HepG2 (cell line): ENCODE measurements at regions not wholly inside any gene's neighbourhood (a gene's known extent, or its start where the extent isn't known, plus 50 kb on each side); places are given as distances from the start of the nearest gene placed in this dataset.

Source experiments
- ATAC-seq: fragments of 200-7000 bp; cut with Tn5 transposase; 3 replicates; pipeline ENCODE4 v1.9.1; 2020; ENCODE audit warnings: mild to moderate bottlenecking, moderate library complexity
- BruUV-seq: library from RNA; stranded (reverse); fragments of 400-500 nt; replicated peaks from 2 replicates; lab custom pipeline; 2021; lab: Mats Ljungman, UMichigan
- CTCF ChIA-PET: fragments of 300-600 bp; formaldehyde crosslinking; extraction: SDS; loops from one replicate; lab custom pipeline; 2021; ENCODE audit warnings: low total read pairs, inconsistent platforms, low intra/inter-chr PET ratio; lab: Yijun Ruan, JAX
- POLR2A ChIA-PET: fragments of 350-600 bp; sonication (Branson Sonifier 250); formaldehyde crosslinking; loops from one replicate; lab custom pipeline; 2020; ENCODE audit warnings: antibody characterized with exemption, inconsistent platforms; lab: Yijun Ruan, JAX
- DNase-seq: peaks from one replicate; pipeline ENCODE4 v3.0.0-alpha.2; 2015; ENCODE audit warnings: low spot score
- FAIRE-seq: peaks from 3 replicates; lab custom pipeline; 2011; peaks lifted over from hg19 to GRCh38; lab: Jason Lieb, UNC
- H2AFZ ChIP-seq: one replicate; pipeline ENCODE4 v1.6.1; 2011; ENCODE audit warnings: low read length, inconsistent platforms
- H3K27ac ChIP-seq: fragments of 300-600 bp; 3 replicates; pipeline ENCODE4 v1.8.0; 2011; ENCODE audit warnings: mixed run types, mild to moderate bottlenecking, mixed read lengths, low read length, inconsistent platforms; ENCODE audit not compliant: insufficient read depth; ENCODE audit errors: extremely low read length
- H3K27me3 ChIP-seq, 2 experiments: fragments of 200-600 bp in 1 of 2; 2 replicates in 1 of 2; 3 replicates in 1 of 2; pipeline versions ENCODE4 v1.6.0 to v1.8.0; 2011; ENCODE audit warnings: low read length in 2 of 2, mild to moderate bottlenecking in 2 of 2, moderate library complexity in 2 of 2, inconsistent platforms in 1 of 2; ENCODE audit not compliant: insufficient read depth in 2 of 2, control insufficient read depth in 1 of 2
- H3K36me3 ChIP-seq, 2 experiments: fragments of 200-600 bp in 1 of 2; replicated peaks in 1 of 2; 2 replicates in 1 of 2; 3 replicates in 1 of 2; pipeline versions ENCODE4 v1.5.1 to v1.8.0; 2011; ENCODE audit warnings: low read length in 2 of 2, inconsistent platforms in 1 of 2; ENCODE audit not compliant: insufficient read depth in 2 of 2, control insufficient read depth in 1 of 2
- H3K4me1 ChIP-seq: 2 replicates; pipeline ENCODE4 v1.5.1; 2012; ENCODE audit warnings: low read length, inconsistent platforms; ENCODE audit not compliant: insufficient read depth
- H3K4me2 ChIP-seq: 2 replicates; pipeline ENCODE4 v1.6.0; 2011; ENCODE audit warnings: low read depth, low read length, inconsistent platforms
- H3K4me3 ChIP-seq, 3 experiments: fragments of 200-600 bp in 1 of 3; sonication (generic), shearing (Covaris generic) in 1 of 3; replicated peaks in 1 of 3; 2 replicates each; pipeline ENCODE4 v1.5.1; 2011 to 2016; ENCODE audit warnings: low read length in 3 of 3, inconsistent platforms in 2 of 3, low read depth in 2 of 3, mild to moderate bottlenecking in 2 of 3, control low read depth in 1 of 3, mixed read lengths in 1 of 3; ENCODE audit not compliant: insufficient read depth in 1 of 3
- H3K79me2 ChIP-seq: one replicate; pipeline ENCODE4 v1.6.1; 2011; ENCODE audit warnings: low read length, inconsistent platforms; ENCODE audit not compliant: insufficient read depth
- H3K9ac ChIP-seq: 2 replicates; pipeline ENCODE4 v1.6.0; 2011; ENCODE audit warnings: mild to moderate bottlenecking, low read depth, low read length, inconsistent platforms; ENCODE audit not compliant: insufficient read depth
- H3K9me3 ChIP-seq: 2 replicates; pipeline ENCODE4 v1.5.1; 2012; ENCODE audit warnings: mild to moderate bottlenecking, low read length
- H4K20me1 ChIP-seq: 2 replicates; pipeline ENCODE4 v1.6.0; 2011; ENCODE audit warnings: inconsistent platforms, mild to moderate bottlenecking, low read length, moderate library complexity; ENCODE audit not compliant: insufficient read depth
- MLX ChIP-seq: IDR thresholded peaks from 2 replicates; pipeline ENCODE4 v1.6.1; 2016
- MTERF4 ChIP-seq: sonication (generic); formaldehyde crosslinking; IDR thresholded peaks from 2 replicates; pipeline ENCODE4 v1.8.0; 2023; ENCODE audit warnings: mild to moderate bottlenecking, missing genetic modification reagents
- ZIK1 ChIP-seq: sonication (generic); formaldehyde crosslinking; IDR thresholded peaks from 2 replicates; pipeline ENCODE4 v1.5.0; 2020; ENCODE audit warnings: mild to moderate bottlenecking, low read depth, missing genetic modification reagents, borderline replicate concordance
- ZNF124 ChIP-seq: sonication (generic); formaldehyde crosslinking; IDR thresholded peaks from 2 replicates; pipeline ENCODE4 v1.4.0; 2020; ENCODE audit warnings: missing genetic modification reagents
- ZNF513 ChIP-seq: sonication (generic); formaldehyde crosslinking; conservative IDR thresholded peaks from 2 replicates; pipeline ENCODE4 v1.5.0; 2020; ENCODE audit warnings: missing genetic modification reagents
- ZNF609 ChIP-seq: sonication (generic); formaldehyde crosslinking; IDR thresholded peaks from 2 replicates; pipeline ENCODE4 v1.4.0; 2020; ENCODE audit warnings: mild to moderate bottlenecking, missing genetic modification reagents, borderline replicate concordance
- ZNF747 ChIP-seq: sonication (generic); formaldehyde crosslinking; IDR thresholded peaks from 2 replicates; pipeline ENCODE4 v1.8.1; 2023; ENCODE audit warnings: missing genetic modification reagents, mild to moderate bottlenecking, borderline replicate concordance
- WGBS: methylation state at CpG from one replicate; pipeline ENCODE4 v1.1.6; 2017; ENCODE audit warnings: low lambda C conversion rate; 5-methylcytosine and 5-hydroxymethylcytosine counted together
- in situ Hi-C: cut with HindIII; loops from 2 replicates; pipeline ENCODE4 v1.10.0; 2017; ENCODE audit warnings: low pct_unique_long_range_greater_than_20kb; ENCODE audit not compliant: extremely low pct_ligation_motif_present
- intact Hi-C: fragments of 100-400 bp; cut with micrococcal nuclease; formaldehyde crosslinking; loops from one replicate; pipeline ENCODE4 v1.10.0; 2022; ENCODE audit not compliant: unreplicated experiment

- ATAC-seq (no peak), FAIRE-seq (no peak), DNase-seq (no peak)
- Histone ChIP-seq H3K9ac (no peak overlapping the region), H3K9me3 (no peaks in the 10 kb centered on the region; the same call in none of the 2 replicates), H3K36me3 (no peaks in the 10 kb centered on the region), H3K4me3 (no peak overlapping the region), H3K4me2 (no peak overlapping the region), H3K27me3 (no peaks in the 10 kb centered on the region), H3K27ac (no peak overlapping the region), H3K79me2 (no peaks in the 10 kb centered on the region), H3K4me1 (no peaks in the 10 kb centered on the region), H4K20me1 (no peaks in the 10 kb centered on the region), H2AFZ (no peak overlapping the region)
- ChIA-PET CTCF (no interaction called here), POLR2A (no interaction called here)
- BruUV-seq: no TSS peak
- intact Hi-C loops: no loop called here
- no peak for TF ChIP-seq ZNF513 (CRISPR knock-in tag)
- TF ChIP-seq ZIK1: no peak
- WGBS: 20% methylated on average over 2 of the region's 2 CpGs
- in situ Hi-C loops: no loop called here
Observed at GRCh38 chr14:48390346-48390745, 714.9 kb upstream of the MDGA2 start.

GRCh38 chr14:48384821-48385220, 709.4 kb upstream of the MDGA2 start:
- H3K27me3 ChIP-seq: no peaks in the 10 kb centered on the region
- FAIRE-seq (no peak), DNase-seq (no peak), ATAC-seq (no peak)
- H4K20me1 ChIP-seq: no peaks in the 10 kb centered on the region
- H3K4me1 ChIP-seq: no peaks in the 10 kb centered on the region
- no peak overlapping the region for H3K27ac ChIP-seq
- no TSS peak for BruUV-seq
- no peaks in the 10 kb centered on the region for H3K79me2 ChIP-seq
- WGBS: 8% methylated on average over 1 of the region's 1 CpG
- in situ Hi-C loops: no loop called here
- CTCF ChIA-PET: no interaction called here
- POLR2A ChIA-PET: no interaction called here
- no peak overlapping the region for H3K9ac ChIP-seq
- no peaks in the 10 kb centered on the region for H3K36me3 ChIP-seq
- H3K4me3 ChIP-seq: no peak overlapping the region
- intact Hi-C loops: no loop called here
- no peaks in the 10 kb centered on the region; the same call in 1 of the 2 replicates for H3K9me3 ChIP-seq
- no peak overlapping the region for H3K4me2 ChIP-seq
- no peak overlapping the region for H2AFZ ChIP-seq
- TF ChIP-seq MLX: no peak
- no peak for TF ChIP-seq MTERF4 (CRISPR knock-in tag)
- TF ChIP-seq ZNF747 (CRISPR knock-in tag): no peak
- no peak for TF ChIP-seq ZNF609 (CRISPR knock-in tag)
- no peak for TF ChIP-seq ZNF124
